Hepatocyte (in vitro differentiated cells): ENCODE measurements at regions not wholly inside any gene's neighbourhood (a gene's known extent, or its start where the extent isn't known, plus 50 kb on each side); places are given as distances from the start of the nearest gene placed in this dataset.

Source experiments
- DNase-seq: peaks from one replicate; pipeline ENCODE4 v3.0.0-alpha.2; 2016; ENCODE audit warnings: low spot score
- H2AFZ ChIP-seq: fragments of 200-600 bp; sonication (generic); 2 replicates; pipeline ENCODE4 v1.6.0; 2016; ENCODE audit warnings: antibody characterized with exemption, mild to moderate bottlenecking
- H3K27ac ChIP-seq: fragments of 200-600 bp; sonication (generic); 2 replicates; pipeline ENCODE4 v1.5.1; 2016; ENCODE audit warnings: mild to moderate bottlenecking
- H3K27me3 ChIP-seq: fragments of 200-600 bp; sonication (generic); 2 replicates; pipeline ENCODE4 v1.6.1; 2016
- H3K36me3 ChIP-seq: fragments of 200-600 bp; sonication (generic); replicated peaks from 2 replicates; pipeline ENCODE4 v1.5.1; 2016; ENCODE audit warnings: low read depth; ENCODE audit not compliant: insufficient read depth
- H3K4me1 ChIP-seq: fragments of 200-600 bp; sonication (generic); 2 replicates; pipeline ENCODE4 v1.5.1; 2016; ENCODE audit warnings: mild to moderate bottlenecking, moderate library complexity; ENCODE audit not compliant: insufficient read depth
- H3K4me2 ChIP-seq: fragments of 200-600 bp; sonication (generic); 2 replicates; pipeline ENCODE4 v1.6.0; 2016
- H3K4me3 ChIP-seq: fragments of 200-600 bp; sonication (generic); 2 replicates; pipeline ENCODE4 v1.5.1; 2016; ENCODE audit warnings: mild to moderate bottlenecking
- H3K79me2 ChIP-seq: fragments of 200-600 bp; sonication (generic); 2 replicates; pipeline ENCODE4 v1.6.0; 2017; ENCODE audit warnings: mild to moderate bottlenecking
- H3K9me2 ChIP-seq: fragments of 200-600 bp; sonication (generic); replicated peaks from 2 replicates; pipeline ENCODE4 v1.6.0; 2017; ENCODE audit warnings: mild to moderate bottlenecking; ENCODE audit not compliant: insufficient read depth
- H3K9me3 ChIP-seq: fragments of 200-600 bp; sonication (generic); 2 replicates; pipeline ENCODE4 v1.5.1; 2016; ENCODE audit warnings: low read depth, mild to moderate bottlenecking
- H4K20me1 ChIP-seq: fragments of 200-600 bp; sonication (generic); 2 replicates; pipeline ENCODE4 v1.6.0; 2016; ENCODE audit warnings: mild to moderate bottlenecking; ENCODE audit not compliant: insufficient read depth, poor library complexity, severe bottlenecking
- CTCF ChIP-seq: fragments of 200-600 bp; sonication (generic); IDR thresholded peaks from 2 replicates; pipeline ENCODE4 v1.5.1; 2016; ENCODE audit warnings: antibody characterized with exemption, mild to moderate bottlenecking; ENCODE audit not compliant: poor library complexity
- EZH2 ChIP-seq: fragments of 200-600 bp; sonication (generic); IDR thresholded peaks from 2 replicates; pipeline ENCODE4 v1.6.1; 2016; ENCODE audit warnings: antibody characterized with exemption, mild to moderate bottlenecking, borderline replicate concordance
- EZH2phosphoT487 ChIP-seq: fragments of 200-600 bp; sonication (generic); IDR thresholded peaks from one replicate; pipeline ENCODE4 v1.6.1; 2018; ENCODE audit warnings: antibody characterized with exemption, mild to moderate bottlenecking, low read depth, moderate library complexity; ENCODE audit not compliant: unreplicated experiment, severe bottlenecking
- WGBS: methylation state at CpG from one replicate; pipeline ENCODE4 v1.1.6; 2016; ENCODE audit warnings: low lambda C conversion rate; ENCODE audit errors: missing lambda C conversion rate; 5-methylcytosine and 5-hydroxymethylcytosine counted together

- no peak for DNase-seq
- Histone ChIP-seq H3K27me3 (no peaks in the 10 kb centered on the region), H3K4me1 (no peaks in the 10 kb centered on the region), H3K4me3 (no peak overlapping the region), H2AFZ (no peak overlapping the region), H3K9me3 (no peaks in the 10 kb centered on the region), H3K27ac (no peak overlapping the region), H3K9me2 (no peaks in the 10 kb centered on the region), H4K20me1 (no peaks in the 10 kb centered on the region), H3K4me2 (no peak overlapping the region), H3K36me3 (no peaks in the 10 kb centered on the region), H3K79me2 (no peaks in the 10 kb centered on the region)
- no peak for TF ChIP-seq CTCF
- TF ChIP-seq EZH2phosphoT487, result no peak
- no peak for TF ChIP-seq EZH2
- 88% methylated on average over 4 of the region's 4 CpGs for WGBS
Observed at GRCh38 chr3:76566904-76567303, 473.0 kb upstream of the ROBO2 start.

- WGBS, result 53% methylated on average over 3 of the region's 3 CpGs
- no peak overlapping the region for H2AFZ ChIP-seq
- no peak overlapping the region for H3K4me3 ChIP-seq
- H4K20me1 ChIP-seq, result no peaks in the 10 kb centered on the region
- peak; percentile 29 for DNase-seq
- H3K9me2 ChIP-seq, result no peaks in the 10 kb centered on the region
- no peaks in the 10 kb centered on the region for H3K27me3 ChIP-seq
- H3K4me2 ChIP-seq, result no peak overlapping the region
- H3K9me3 ChIP-seq, result no peaks in the 10 kb centered on the region
- TF ChIP-seq CTCF (peak; percentile 81), EZH2 (no peak), EZH2phosphoT487 (no peak)
- H3K4me1 ChIP-seq, result no peaks in the 10 kb centered on the region
- H3K79me2 ChIP-seq, result no peaks in the 10 kb centered on the region
- no peak overlapping the region for H3K27ac ChIP-seq
- H3K36me3 ChIP-seq, result no peaks in the 10 kb centered on the region
Observed at GRCh38 chr3:76570436-76571057, 469.4 kb upstream of the ROBO2 start.

- no peaks in the 10 kb centered on the region for H4K20me1 ChIP-seq
- no peak overlapping the region for H3K4me2 ChIP-seq
- 82% methylated on average over 2 of the region's 2 CpGs for WGBS
- H3K4me3 ChIP-seq, result no peak overlapping the region
- no peak for DNase-seq
- H3K27ac ChIP-seq, result no peak overlapping the region
- H3K36me3 ChIP-seq, result no peaks in the 10 kb centered on the region
- no peaks in the 10 kb centered on the region for H3K4me1 ChIP-seq
- H3K9me3 ChIP-seq, result no peaks in the 10 kb centered on the region
- no peaks in the 10 kb centered on the region for H3K9me2 ChIP-seq
- no peaks in the 10 kb centered on the region for H3K79me2 ChIP-seq
- no peaks in the 10 kb centered on the region for H3K27me3 ChIP-seq
- TF ChIP-seq EZH2 (no peak), CTCF (no peak), EZH2phosphoT487 (no peak)
- H2AFZ ChIP-seq, result no peak overlapping the region
Observed at GRCh38 chr3:76576201-76576600, 463.7 kb upstream of the ROBO2 start.

- H3K4me2 ChIP-seq, result no peak overlapping the region
- no peak for DNase-seq
- no peak overlapping the region for H3K4me3 ChIP-seq
- H3K9me2 ChIP-seq, result no peaks in the 10 kb centered on the region
- H4K20me1 ChIP-seq, result no peaks in the 10 kb centered on the region
- H3K9me3 ChIP-seq, result no peaks in the 10 kb centered on the region
- H3K36me3 ChIP-seq, result no peaks in the 10 kb centered on the region
- no peak overlapping the region for H2AFZ ChIP-seq
- TF ChIP-seq EZH2 (no peak), EZH2phosphoT487 (no peak), CTCF (no peak)
- H3K27ac ChIP-seq, result no peak overlapping the region
- H3K27me3 ChIP-seq, result no peaks in the 10 kb centered on the region
- H3K4me1 ChIP-seq, result no peaks in the 10 kb centered on the region
- H3K79me2 ChIP-seq, result no peaks in the 10 kb centered on the region
Observed at GRCh38 chr3:76582098-76582497, 457.8 kb upstream of the ROBO2 start.
